Right lobe of liver (tissue), 4 donors: ENCODE measurements at regions not wholly inside any gene's neighbourhood (a gene's known extent, or its start where the extent isn't known, plus 50 kb on each side); places are given as distances from the start of the nearest gene placed in this dataset.

Experiments
- POLR2A ChIP-seq: fragments of 450-650 bp; IDR thresholded peaks from one replicate; pipeline ENCODE4 v1.6.1; 2017; ENCODE audit warnings: antibody characterized with exemption, mild to moderate bottlenecking
- TF ChIP-seq, protein P1 (sequence below), 4 donors: fragments of 200-600 bp in 3 of 4; fragments of 450-650 bp in 1 of 4; IDR thresholded peaks; one replicate each; pipeline versions ENCODE4 v1.5.1 to v1.8.0; 2016 to 2022; ENCODE audit warnings: antibody characterized with exemption in 4 of 4, mild to moderate bottlenecking in 2 of 4
- donor health status: DM: no; HTN: no; CAD: no.
- donor health status: DM: no; HTN: no; CAD: no.
- donor health status: DM: no; HTN: yes; CAD: no.

DNA sequence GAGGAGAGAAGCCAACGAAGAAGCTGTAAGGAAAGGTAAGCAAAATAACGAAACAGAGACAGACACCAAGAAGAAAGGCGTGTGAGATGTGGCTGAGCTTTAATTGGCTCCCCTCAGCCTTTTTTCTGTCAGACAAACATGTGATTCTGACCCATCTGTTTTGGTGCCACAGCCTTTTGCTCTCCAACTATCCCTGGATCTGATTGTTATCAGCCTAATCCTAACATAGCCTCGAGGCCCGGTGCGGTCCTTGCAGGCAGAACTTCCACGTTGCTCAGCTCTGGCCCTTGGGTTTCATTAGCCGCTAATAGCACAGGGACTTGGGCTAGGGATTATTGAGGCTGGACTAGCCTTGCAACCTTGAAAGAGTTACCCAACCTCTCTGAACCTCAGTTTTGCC lies 57.9 kb upstream of the CACNA2D3 start:
- TF ChIP-seq, protein P1, sequence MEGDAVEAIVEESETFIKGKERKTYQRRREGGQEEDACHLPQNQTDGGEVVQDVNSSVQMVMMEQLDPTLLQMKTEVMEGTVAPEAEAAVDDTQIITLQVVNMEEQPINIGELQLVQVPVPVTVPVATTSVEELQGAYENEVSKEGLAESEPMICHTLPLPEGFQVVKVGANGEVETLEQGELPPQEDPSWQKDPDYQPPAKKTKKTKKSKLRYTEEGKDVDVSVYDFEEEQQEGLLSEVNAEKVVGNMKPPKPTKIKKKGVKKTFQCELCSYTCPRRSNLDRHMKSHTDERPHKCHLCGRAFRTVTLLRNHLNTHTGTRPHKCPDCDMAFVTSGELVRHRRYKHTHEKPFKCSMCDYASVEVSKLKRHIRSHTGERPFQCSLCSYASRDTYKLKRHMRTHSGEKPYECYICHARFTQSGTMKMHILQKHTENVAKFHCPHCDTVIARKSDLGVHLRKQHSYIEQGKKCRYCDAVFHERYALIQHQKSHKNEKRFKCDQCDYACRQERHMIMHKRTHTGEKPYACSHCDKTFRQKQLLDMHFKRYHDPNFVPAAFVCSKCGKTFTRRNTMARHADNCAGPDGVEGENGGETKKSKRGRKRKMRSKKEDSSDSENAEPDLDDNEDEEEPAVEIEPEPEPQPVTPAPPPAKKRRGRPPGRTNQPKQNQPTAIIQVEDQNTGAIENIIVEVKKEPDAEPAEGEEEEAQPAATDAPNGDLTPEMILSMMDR (IDR thresholded peaks at IDR 0.05) = no peak
- no peak for TF ChIP-seq POLR2A
